ENCODE measurements at regions not wholly inside any gene's neighbourhood (a gene's known extent, or its start where the extent isn't known, plus 50 kb on each side); places are given as distances from the start of the nearest gene placed in this dataset.

DNA sequence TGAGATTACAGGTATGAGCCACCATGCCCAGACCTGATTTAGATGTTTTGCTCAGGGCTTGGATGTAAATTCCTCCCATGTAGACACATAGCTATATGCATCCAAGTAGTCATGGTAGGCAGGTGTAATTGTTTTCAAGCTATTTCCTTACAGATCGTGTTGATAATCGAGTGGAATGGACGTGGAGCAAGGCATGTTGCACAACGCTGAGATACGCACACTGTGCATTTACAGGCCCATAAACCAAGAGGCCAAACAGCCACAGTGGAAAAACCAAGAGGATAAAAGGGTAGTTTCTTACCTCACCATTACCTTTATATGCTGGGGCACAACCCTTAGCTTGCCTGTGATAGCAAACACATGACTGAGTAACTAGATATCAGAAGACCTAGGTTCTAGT lies 51.0 kb upstream of the ADGRF1 start:
- TF ChIP-seq Cebpa-rat (IDR thresholded peaks at IDR 0.05) = no peak
- no peaks in the 10 kb centered on the region for H3K27me3 ChIP-seq
- H4K20me1 ChIP-seq = no peaks in the 10 kb centered on the region
- H3K4me1 ChIP-seq = peaks cover 16% of the 10 kb centered on the region
- no peak overlapping the region for H3K4me2 ChIP-seq
- H3K9me3 ChIP-seq = no peaks in the 10 kb centered on the region
- H3K9ac ChIP-seq = no peak overlapping the region
- no peak overlapping the region for H3K27ac ChIP-seq
- no peak overlapping the region for H3K4me3 ChIP-seq
- no peaks in the 10 kb centered on the region for H3K36me3 ChIP-seq

DNA sequence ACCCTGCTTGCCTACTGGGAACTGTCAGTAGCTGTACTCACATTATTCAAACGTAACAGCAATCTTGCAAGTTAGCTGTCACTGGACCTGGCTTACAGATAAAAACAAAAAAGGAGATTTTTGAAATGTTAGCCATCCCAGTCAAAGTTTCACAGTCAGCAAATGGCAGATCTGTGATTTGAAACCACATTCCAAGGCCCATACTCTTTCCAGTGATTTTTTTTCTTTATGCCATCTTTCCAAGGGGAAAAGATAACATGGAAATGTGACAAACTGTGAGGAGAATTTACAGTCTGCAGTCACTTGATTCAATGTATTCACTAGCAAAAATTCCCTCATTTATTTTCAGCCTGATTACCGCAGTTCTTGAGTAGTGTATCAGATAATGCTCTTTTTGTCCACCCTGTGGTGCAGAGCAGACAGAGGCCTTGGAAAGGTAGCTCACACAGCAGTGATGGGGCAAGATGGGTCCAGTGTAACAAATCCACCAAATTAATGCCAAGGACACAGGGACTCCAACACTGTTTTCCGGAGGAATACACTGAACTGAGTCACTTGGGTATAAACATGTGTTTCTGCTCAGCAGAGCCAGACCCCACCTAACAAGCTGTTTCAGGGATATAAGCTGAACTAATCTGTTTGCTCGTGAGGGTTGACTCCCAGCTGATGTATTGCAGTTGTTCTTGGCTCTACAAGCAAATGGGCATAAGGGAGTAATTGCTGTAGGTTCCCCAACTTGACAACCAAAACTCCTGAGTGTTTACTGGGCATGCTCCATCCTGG lies 49.9 kb upstream of the ADGRF1 start:
- no peak for TF ChIP-seq Cebpa-rat (IDR thresholded peaks at IDR 0.05)
- Histone ChIP-seq H3K4me2 (no peak overlapping the region), H3K27me3 (no peaks in the 10 kb centered on the region), H3K36me3 (no peaks in the 10 kb centered on the region), H3K4me1 (peaks cover 8% of the 10 kb centered on the region), H4K20me1 (no peaks in the 10 kb centered on the region), H3K9me3 (no peaks in the 10 kb centered on the region), H3K27ac (no peak overlapping the region), H3K4me3 (no peak overlapping the region), H3K9ac (no peak overlapping the region)

All from BLaER1 (cell line).